SK-N-SH treated with all-trans-retinoic acid at 6 μM for 48 hours (cell line): ENCODE measurements at regions not wholly inside any gene's neighbourhood (a gene's known extent, or its start where the extent isn't known, plus 50 kb on each side); places are given as distances from the start of the nearest gene placed in this dataset.

Experiments
- ESRRG ChIP-seq: fragments of 250-450 bp; sonication (Bioruptor Pico); IDR thresholded peaks from 2 replicates; pipeline ENCODE4 v1.6.1; 2021; ENCODE audit warnings: mild to moderate bottlenecking
- RARB ChIP-seq: fragments of 250-450 bp; sonication (Bioruptor Pico); IDR thresholded peaks from 2 replicates; pipeline ENCODE4 v1.8.0; 2021; ENCODE audit warnings: mild to moderate bottlenecking, moderate library complexity
- SNAI2 ChIP-seq: fragments of 250-450 bp; sonication (Bioruptor Pico); IDR thresholded peaks from 2 replicates; pipeline ENCODE4 v1.5.0; 2020; ENCODE audit warnings: mild to moderate bottlenecking, moderate library complexity
- ZC3H10 ChIP-seq: fragments of 250-450 bp; sonication (Bioruptor Pico); IDR thresholded peaks from 2 replicates; pipeline ENCODE4 v1.5.1; 2021; ENCODE audit warnings: mild to moderate bottlenecking, moderate library complexity
- ZFP30 ChIP-seq: fragments of 450-650 bp; formaldehyde crosslinking; IDR thresholded peaks from 2 replicates; pipeline ENCODE4 v1.5.0; 2022; ENCODE audit warnings: mild to moderate bottlenecking, moderate library complexity
- ZNF8 ChIP-seq: fragments of 450-650 bp; formaldehyde crosslinking; IDR thresholded peaks from 2 replicates; pipeline ENCODE4 v1.5.0; 2020; ENCODE audit warnings: mild to moderate bottlenecking, moderate library complexity
- TF ChIP-seq, protein P1 (sequence below): fragments of 250-450 bp; sonication (Bioruptor Pico); IDR thresholded peaks from 2 replicates; pipeline ENCODE4 v1.5.1; 2021; ENCODE audit warnings: mild to moderate bottlenecking, moderate library complexity

DNA sequence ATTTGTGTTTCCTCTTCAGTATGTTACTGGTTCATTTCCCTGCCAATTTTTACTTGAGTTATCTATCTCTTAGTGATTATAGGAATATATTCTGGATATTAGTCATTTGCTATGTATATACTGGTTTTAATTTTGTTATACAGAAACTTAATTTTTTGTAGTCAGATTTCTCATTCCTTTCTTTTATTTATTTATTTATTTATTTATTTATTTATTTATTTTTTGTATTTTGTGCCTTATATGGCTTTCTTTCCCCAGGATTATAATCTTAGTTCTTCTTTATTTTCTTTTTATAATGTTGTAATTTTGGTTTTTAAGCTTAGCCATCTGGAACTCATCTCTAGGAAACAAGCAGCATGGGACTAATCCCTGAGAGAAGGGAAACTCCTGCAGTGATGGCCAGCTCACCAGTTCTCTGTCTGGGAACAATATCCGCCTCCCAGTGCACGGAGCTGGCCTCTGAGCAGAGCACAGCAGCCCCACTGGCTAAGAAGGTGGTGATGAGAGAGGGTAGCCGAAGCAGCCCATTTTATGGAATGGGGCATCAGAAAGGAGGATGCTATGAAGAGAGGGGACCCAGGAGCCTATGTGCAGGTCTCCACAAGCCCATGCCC, 54.5 kb upstream of the ADORA2B start:
- no peak for TF ChIP-seq ESRRG
- TF ChIP-seq ZC3H10 = no peak
- no peak for TF ChIP-seq SNAI2
- TF ChIP-seq ZNF8 (CRISPR knock-in tag) = no peak
- TF ChIP-seq, protein P1, sequence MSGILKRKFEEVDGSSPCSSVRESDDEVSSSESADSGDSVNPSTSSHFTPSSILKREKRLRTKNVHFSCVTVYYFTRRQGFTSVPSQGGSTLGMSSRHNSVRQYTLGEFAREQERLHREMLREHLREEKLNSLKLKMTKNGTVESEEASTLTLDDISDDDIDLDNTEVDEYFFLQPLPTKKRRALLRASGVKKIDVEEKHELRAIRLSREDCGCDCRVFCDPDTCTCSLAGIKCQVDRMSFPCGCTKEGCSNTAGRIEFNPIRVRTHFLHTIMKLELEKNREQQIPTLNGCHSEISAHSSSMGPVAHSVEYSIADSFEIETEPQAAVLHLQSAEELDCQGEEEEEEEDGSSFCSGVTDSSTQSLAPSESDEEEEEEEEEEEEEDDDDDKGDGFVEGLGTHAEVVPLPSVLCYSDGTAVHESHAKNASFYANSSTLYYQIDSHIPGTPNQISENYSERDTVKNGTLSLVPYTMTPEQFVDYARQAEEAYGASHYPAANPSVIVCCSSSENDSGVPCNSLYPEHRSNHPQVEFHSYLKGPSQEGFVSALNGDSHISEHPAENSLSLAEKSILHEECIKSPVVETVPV = no peak
- no peak for TF ChIP-seq RARB (CRISPR knock-in tag)
- TF ChIP-seq ZFP30 (CRISPR knock-in tag) = no peak
